HepG2 (cell line): ENCODE measurements at regions not wholly inside any gene's neighbourhood (a gene's known extent, or its start where the extent isn't known, plus 50 kb on each side); places are given as distances from the start of the nearest gene placed in this dataset.

Experiments
- CREB1 ChIP-seq, 2 experiments: fragments of 450-650 bp in 1 of 2; IDR thresholded peaks; 2 replicates each; pipeline ENCODE4 v1.6.1; 2016 to 2017; ENCODE audit warnings: control low read depth in 1 of 2, mild to moderate bottlenecking in 1 of 2, missing compliant biosample characterization in 1 of 2, missing genetic modification characterization in 1 of 2
- CTCF ChIP-seq: sonication (generic); formaldehyde crosslinking; IDR thresholded peaks from 2 replicates; pipeline ENCODE4 v1.5.0; 2020; ENCODE audit warnings: mild to moderate bottlenecking, missing genetic modification reagents, moderate library complexity
- HDAC1 ChIP-seq: sonication (generic); formaldehyde crosslinking; IDR thresholded peaks from 2 replicates; pipeline ENCODE4 v1.5.1; 2020; ENCODE audit warnings: mild to moderate bottlenecking, missing genetic modification reagents
- HIVEP1 ChIP-seq: sonication (generic); formaldehyde crosslinking; IDR thresholded peaks from 2 replicates; pipeline ENCODE4 v1.4.0; 2020; ENCODE audit warnings: mild to moderate bottlenecking, missing genetic modification reagents
- HNRNPK ChIP-seq: fragments of 200-400 bp; formaldehyde crosslinking; IDR thresholded peaks from 2 replicates; pipeline ENCODE4 v1.6.1; 2018; ENCODE audit warnings: low read length, low read depth, moderate library complexity, mild to moderate bottlenecking; ENCODE audit not compliant: poor library complexity, severe bottlenecking
- KLF16 ChIP-seq, 2 experiments: sonication (generic) in 1 of 2; formaldehyde crosslinking in 1 of 2; IDR thresholded peaks; 2 replicates each; pipeline versions ENCODE4 v1.6.1 to v1.8.0; 2016 to 2023; ENCODE audit warnings: missing genetic modification reagents in 2 of 2, missing compliant biosample characterization in 1 of 2
- MAFK ChIP-seq, 2 experiments: IDR thresholded peaks in 1 of 2; conservative IDR thresholded peaks in 1 of 2; 2 replicates each; pipeline ENCODE4 v1.6.1; 2011; ENCODE audit warnings: improper control_type of control experiment in 2 of 2, low read length in 2 of 2
- PHF20 ChIP-seq: sonication (generic); formaldehyde crosslinking; IDR thresholded peaks from 2 replicates; pipeline ENCODE4 v1.5.0; 2020; ENCODE audit warnings: mild to moderate bottlenecking, missing genetic modification reagents
- POLR2AphosphoS5 ChIP-seq: IDR thresholded peaks from 2 replicates; pipeline ENCODE4 v1.6.1; 2012; ENCODE audit warnings: low read depth, low read length
- REXO4 ChIP-seq: sonication (generic); formaldehyde crosslinking; IDR thresholded peaks from 2 replicates; pipeline ENCODE4 v1.8.0; 2022; ENCODE audit warnings: missing genetic modification reagents, mild to moderate bottlenecking, borderline replicate concordance
- USF2 ChIP-seq, 2 experiments: sonication (generic) in 1 of 2; formaldehyde crosslinking in 1 of 2; IDR thresholded peaks; 2 replicates each; pipeline versions ENCODE4 v1.5.1 to v1.6.1; 2011 to 2020; ENCODE audit warnings: borderline replicate concordance in 1 of 2, low read depth in 1 of 2, low read length in 1 of 2, mild to moderate bottlenecking in 1 of 2, missing genetic modification reagents in 1 of 2, moderate library complexity in 1 of 2
- ZNF263 ChIP-seq: sonication (generic); formaldehyde crosslinking; IDR thresholded peaks from 2 replicates; pipeline ENCODE4 v1.4.0; 2020; ENCODE audit warnings: missing genetic modification reagents
- ZNF274 ChIP-seq: sonication (generic); formaldehyde crosslinking; IDR thresholded peaks from 2 replicates; pipeline ENCODE4 v1.5.1; 2020; ENCODE audit warnings: mild to moderate bottlenecking, missing genetic modification reagents
- ZNF282 ChIP-seq: fragments of 450-650 bp; IDR thresholded peaks from 2 replicates; pipeline ENCODE4 v1.6.1; 2018; ENCODE audit not compliant: partially characterized antibody

- TF ChIP-seq ZNF282 (no peak), KLF16 (CRISPR knock-in tag; IDR thresholded peaks at IDR 0.05) (no peak), MAFK (conservative IDR thresholded peaks at IDR 0.05 in 1 of 2, IDR thresholded peaks at IDR 0.05 in 1 of 2; ENCODE audit: low read length in 2 of 2) (no peak), HIVEP1 (CRISPR knock-in tag) (no peak), USF2 (IDR thresholded peaks at IDR 0.05; ENCODE audit: low read depth, low read length) (no peak), USF2 (CRISPR knock-in tag; IDR thresholded peaks at IDR 0.05; ENCODE audit: borderline replicate concordance) (no peak), CREB1 (IDR thresholded peaks at IDR 0.05) (no peak), CREB1 (CRISPR knock-in tag; IDR thresholded peaks at IDR 0.05) (no peak), HNRNPK (no peak), PHF20 (CRISPR knock-in tag) (no peak), ZNF274 (CRISPR knock-in tag) (no peak), REXO4 (CRISPR knock-in tag) (no peak), CTCF (no peak), POLR2AphosphoS5 (no peak), HDAC1 (no peak), ZNF263 (CRISPR knock-in tag) (no peak)
Observed at GRCh38 chr11:130599073-130599654, 150.7 kb downstream of the ADAMTS15 start.
